Muscle of arm (tissue), 1 donor: ENCODE measurements at regions not wholly inside any gene's neighbourhood (a gene's known extent, or its start where the extent isn't known, plus 50 kb on each side); places are given as distances from the start of the nearest gene placed in this dataset.
"Not testable (repeated sequence)": the region's sequence is repeated elsewhere in the genome, so short reads cannot be mapped to it uniquely, and the experiment has no call there.

ENCODE experiments used
- DNase-seq: peaks from one replicate; pipeline ENCODE4 v3.0.0-alpha.2; 2013

DNA sequence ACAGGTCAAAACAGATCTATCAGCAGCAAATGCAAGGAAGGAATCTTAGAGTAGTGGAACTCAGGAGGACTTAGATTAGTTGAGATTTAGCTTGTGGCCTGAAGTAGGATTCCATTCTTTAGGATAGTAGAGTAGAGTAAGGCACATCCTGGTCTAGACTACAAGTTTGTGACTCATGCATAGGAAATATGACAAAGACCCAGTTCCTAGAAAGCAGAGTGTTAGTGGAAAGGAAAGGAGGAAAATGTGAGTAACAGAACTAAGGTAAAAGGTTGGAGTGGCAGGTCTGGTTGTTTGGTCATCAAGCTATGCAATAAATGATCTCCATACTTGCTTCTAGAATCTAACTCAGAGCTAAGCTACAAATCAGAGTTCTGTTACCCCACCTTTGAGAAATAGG is 595.0 kb downstream of the ACTRT1 start:
- DNase-seq, result no peak

DNA sequence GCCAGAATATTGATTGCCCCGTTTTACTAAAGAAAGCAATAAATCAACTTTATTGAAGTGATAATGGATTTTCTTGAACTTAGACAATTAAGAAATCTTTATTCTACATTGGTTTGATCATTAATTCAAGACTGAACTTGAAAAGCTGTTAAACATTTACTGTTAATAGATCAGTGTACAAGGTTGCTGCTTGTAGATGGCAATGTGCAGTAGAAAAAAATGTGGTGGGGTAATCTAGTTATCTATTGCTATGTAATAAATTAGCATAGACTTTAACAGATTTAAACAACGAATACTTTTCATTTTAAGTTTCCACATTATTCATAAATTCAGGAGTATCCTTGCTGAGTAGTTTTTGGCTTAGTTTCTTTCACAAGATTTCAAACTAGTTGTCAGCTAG is 612.5 kb downstream of the ACTRT1 start:
- DNase-seq, result no peak

DNA sequence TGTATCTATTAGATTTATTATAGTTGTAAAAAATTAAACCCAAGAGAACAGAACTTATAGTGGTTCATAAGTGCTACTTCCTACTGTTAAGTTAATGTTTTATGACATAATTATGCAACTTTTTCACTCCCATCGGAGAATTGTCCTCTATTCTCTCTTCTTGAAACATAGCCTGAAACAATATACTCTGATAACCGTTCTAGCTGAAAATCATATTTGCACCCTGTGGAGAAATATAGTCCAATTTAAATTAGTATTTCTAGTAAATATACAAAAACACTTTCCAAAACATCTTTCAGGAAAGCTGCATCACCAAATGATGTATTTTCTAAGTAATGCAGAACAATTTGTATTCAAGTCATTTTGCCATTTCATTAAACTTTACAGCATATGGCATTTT is 586.4 kb downstream of the PRR32 start:
- no peak for DNase-seq

DNA sequence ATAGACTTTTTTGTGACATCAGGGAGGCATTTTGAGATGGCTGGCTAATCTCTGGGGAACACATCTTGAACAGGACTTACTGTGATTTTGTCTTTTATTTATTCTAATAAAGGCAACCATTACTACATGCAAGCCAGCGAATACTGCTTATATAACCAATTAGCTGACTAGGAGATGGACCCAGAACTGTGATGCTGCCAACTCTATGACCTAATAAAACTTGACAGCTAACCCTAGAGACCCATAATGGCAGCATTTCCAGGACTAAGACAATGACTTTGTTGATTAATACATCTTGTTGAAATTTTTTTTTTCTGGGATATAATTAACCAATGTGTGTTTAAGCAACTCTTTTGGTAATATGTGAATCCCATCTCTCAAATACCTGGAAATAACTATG is 584.6 kb downstream of the PRR32 start:
- DNase-seq, result peak; percentile 18

DNA sequence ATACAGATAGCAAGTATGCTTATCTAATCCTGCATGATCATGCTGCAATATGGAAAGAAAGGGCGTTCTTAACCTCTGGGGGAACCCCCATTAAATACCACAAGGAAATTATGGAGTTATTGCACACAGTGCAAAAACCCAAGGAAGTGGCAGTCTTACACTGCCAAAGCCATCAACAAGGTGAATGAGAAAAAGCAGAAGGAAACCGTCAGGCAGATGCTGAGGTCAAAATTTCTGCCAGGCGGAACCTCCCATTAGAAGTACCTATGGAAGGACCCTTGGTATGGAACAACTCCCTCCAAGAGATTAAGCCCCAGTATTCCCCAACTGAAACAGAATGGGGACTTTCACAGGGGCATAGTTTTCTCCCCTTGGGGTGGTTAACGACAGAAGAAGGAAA is 580.7 kb downstream of the PRR32 start:
- not testable (repeated sequence) for DNase-seq

DNA sequence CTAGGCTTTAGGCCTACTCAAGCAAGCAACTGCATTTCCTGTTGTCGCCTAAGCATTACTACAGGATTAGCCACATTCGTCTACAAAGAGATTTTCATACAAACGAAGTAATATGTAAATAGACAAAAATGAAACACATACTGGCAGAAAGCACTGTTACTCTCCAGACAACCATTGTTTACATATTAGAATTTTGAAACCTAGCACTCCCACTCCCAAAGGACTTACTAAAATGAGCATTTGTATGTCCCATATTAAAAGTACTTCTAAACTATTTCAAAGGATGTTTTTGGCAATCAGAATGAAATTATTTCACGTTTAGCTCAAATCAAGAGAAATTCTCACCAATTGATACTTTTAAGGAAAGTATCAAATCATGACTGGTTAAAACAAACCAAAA is 570.8 kb downstream of the PRR32 start:
- peak; percentile 14 for DNase-seq

DNA sequence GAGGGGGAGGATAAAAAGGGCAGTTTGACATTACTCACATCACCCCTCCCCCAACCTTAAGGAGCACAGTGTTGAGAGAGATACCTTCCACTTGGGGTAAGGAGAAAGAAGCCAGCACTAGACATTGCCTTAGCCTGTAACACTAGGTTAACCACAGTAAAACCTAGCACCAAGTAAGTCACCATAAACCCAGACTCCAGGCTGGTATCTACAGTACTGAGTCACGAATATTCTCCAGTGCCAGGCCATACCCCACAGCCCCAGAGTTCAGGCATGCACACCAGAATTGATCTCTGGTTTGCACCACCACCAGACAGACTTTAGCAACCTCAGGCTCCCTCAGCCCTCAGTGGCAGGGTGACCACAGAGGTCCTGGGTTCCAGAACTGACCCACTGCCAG is 570.4 kb downstream of the PRR32 start:
- DNase-seq, result no peak
